HFFc6 (cell line): ENCODE measurements at regions not wholly inside any gene's neighbourhood (a gene's known extent, or its start where the extent isn't known, plus 50 kb on each side); places are given as distances from the start of the nearest gene placed in this dataset.
A peak's percentile ranks its signal among the peaks of the same experiment; 100 is the strongest.

ENCODE experiments used
- DNase-seq: peaks from one replicate; pipeline ENCODE4 v3.0.0-alpha.2; 2018
- H3K27ac Mint-ChIP-seq: 2 replicates; pipeline ENCODE4 v1.8.0; 2020; ENCODE audit warnings: mild to moderate bottlenecking, mixed read lengths
- H3K27me3 Mint-ChIP-seq: 2 replicates; pipeline ENCODE4 v1.8.0; 2021; ENCODE audit warnings: mild to moderate bottlenecking, moderate library complexity, mixed read lengths; ENCODE audit not compliant: insufficient read depth
- H3K36me3 Mint-ChIP-seq: 2 replicates; pipeline ENCODE4 v1.8.0; 2021; ENCODE audit warnings: low read depth, mixed read lengths
- H3K4me1 Mint-ChIP-seq: 2 replicates; pipeline ENCODE4 v1.8.0; 2020; ENCODE audit warnings: low read depth, mixed read lengths
- H3K4me3 Mint-ChIP-seq: 2 replicates; pipeline ENCODE4 v1.8.0; 2020; ENCODE audit warnings: mild to moderate bottlenecking, moderate library complexity, mixed read lengths
- H3K9me3 Mint-ChIP-seq: 2 replicates; pipeline ENCODE4 v1.8.0; 2020; ENCODE audit warnings: mild to moderate bottlenecking, mixed read lengths
- TF ChIP-seq, protein P1 (sequence below): fragments of 200-600 bp; sonication (generic); IDR thresholded peaks from 2 replicates; pipeline ENCODE4 v1.5.0; 2021; ENCODE audit warnings: antibody characterized with exemption, mild to moderate bottlenecking

DNA sequence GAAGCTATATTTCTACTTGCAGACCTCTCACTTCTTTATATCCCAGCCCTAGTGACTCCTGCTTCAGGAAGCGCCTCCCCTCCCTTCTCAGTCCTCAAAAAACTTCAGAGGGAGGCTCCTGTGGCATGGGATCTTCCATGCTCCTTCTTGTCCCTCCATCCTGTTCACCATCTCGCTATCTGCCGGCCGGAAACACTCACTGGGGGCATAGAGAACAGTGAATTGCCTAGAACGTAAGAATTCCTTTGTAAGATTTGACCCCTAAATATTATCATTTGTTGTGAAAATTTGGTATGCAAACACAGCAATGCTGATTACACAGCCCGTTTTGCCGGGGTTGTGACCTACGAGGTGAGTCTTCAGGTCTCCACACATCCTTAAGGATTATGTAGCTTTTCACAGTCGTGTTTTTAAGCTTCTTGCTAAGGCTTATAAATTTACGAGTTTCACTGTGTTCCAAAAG, 218.7 kb upstream of the ATP10A start:
- Mint-ChIP-seq H3K4me3 (peak overlapping the region; percentile 87; the same call in 1 of the 2 replicates), H3K36me3 (no peaks in the 10 kb centered on the region), H3K9me3 (no peaks in the 10 kb centered on the region), H3K4me1 (peaks cover 62% of the 10 kb centered on the region), H3K27ac (peak overlapping the region; percentile 84; the same call in 1 of the 2 replicates), H3K27me3 (peaks cover 3% of the 10 kb centered on the region)
- DNase-seq = no peak
- TF ChIP-seq, protein P1, sequence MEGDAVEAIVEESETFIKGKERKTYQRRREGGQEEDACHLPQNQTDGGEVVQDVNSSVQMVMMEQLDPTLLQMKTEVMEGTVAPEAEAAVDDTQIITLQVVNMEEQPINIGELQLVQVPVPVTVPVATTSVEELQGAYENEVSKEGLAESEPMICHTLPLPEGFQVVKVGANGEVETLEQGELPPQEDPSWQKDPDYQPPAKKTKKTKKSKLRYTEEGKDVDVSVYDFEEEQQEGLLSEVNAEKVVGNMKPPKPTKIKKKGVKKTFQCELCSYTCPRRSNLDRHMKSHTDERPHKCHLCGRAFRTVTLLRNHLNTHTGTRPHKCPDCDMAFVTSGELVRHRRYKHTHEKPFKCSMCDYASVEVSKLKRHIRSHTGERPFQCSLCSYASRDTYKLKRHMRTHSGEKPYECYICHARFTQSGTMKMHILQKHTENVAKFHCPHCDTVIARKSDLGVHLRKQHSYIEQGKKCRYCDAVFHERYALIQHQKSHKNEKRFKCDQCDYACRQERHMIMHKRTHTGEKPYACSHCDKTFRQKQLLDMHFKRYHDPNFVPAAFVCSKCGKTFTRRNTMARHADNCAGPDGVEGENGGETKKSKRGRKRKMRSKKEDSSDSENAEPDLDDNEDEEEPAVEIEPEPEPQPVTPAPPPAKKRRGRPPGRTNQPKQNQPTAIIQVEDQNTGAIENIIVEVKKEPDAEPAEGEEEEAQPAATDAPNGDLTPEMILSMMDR = no peak

DNA sequence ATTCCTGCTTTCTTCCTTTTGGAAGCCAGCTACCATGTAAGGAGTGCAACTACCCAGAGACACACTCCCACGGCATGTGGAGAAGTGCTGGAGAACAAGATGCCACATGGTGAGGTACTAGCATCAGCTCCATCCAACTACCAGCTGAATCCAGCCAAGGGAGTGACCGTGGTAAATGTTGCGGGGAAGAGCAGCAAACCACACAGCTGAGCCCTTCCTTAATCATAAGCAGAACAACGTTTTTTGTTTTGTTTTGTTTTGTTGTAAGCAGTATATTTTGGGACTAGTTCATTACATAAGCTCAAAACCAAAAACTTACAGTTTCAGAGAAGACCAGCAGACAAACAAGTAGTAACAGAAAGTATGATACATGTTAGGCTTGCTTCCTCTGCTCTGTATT, 212.6 kb upstream of the ATP10A start:
- H3K9me3 Mint-ChIP-seq = no peaks in the 10 kb centered on the region
- TF ChIP-seq, protein P1 = no peak
- peaks cover 21% of the 10 kb centered on the region for H3K4me1 Mint-ChIP-seq
- no peak overlapping the region for H3K4me3 Mint-ChIP-seq
- H3K27me3 Mint-ChIP-seq = peaks cover 8% of the 10 kb centered on the region
- no peak overlapping the region for H3K27ac Mint-ChIP-seq
- DNase-seq = no peak
- H3K36me3 Mint-ChIP-seq = no peaks in the 10 kb centered on the region

DNA sequence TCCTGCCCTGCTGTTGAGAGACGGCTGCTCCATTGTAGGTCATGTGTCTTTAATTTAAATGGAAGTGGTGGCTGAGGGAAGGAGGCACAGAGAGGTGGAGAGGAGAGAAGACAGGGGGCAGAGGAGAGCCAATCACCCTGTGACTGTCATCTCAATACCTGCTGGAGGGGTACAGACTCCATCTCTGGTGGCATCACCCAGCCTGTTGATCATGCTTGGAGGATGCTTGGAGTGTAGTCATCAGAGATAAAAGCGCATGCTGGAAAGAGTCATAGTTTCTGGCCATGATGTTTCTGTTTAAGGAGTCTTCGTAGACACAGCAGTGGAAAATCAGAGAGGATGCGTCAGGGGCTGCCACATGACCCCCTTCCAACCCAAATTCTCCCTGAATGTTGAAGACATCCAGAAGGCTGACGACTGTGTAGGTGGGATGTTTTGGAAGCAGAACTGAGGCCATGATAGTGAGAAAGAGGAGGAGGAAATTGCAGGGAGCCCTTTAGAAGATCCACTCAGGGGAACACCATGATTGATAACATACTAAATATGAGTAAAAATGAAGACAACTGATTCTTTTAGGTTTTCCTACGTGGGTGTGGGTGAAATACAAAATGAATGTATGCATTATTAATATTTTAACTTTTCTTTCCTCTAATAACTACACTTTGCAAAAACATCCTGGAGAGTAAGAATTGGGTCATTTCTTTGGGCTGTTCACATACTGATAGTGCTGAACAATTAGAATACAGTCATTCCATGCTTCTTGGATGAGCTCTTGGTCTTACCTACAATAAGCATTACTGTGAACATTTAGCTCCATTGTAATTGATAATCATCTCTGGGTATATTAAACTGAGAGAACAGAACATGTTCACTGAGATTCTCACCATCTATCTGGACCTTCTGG, 210.6 kb upstream of the ATP10A start:
- Mint-ChIP-seq H3K27ac (no peak overlapping the region), H3K9me3 (no peaks in the 10 kb centered on the region), H3K4me3 (no peak overlapping the region), H3K36me3 (no peaks in the 10 kb centered on the region), H3K4me1 (peaks cover 11% of the 10 kb centered on the region), H3K27me3 (peaks cover 10% of the 10 kb centered on the region)
- no peak for DNase-seq
- TF ChIP-seq, protein P1 = 0 out of 2 replicates have a peak, but pooled peaks have one; percentile 27

DNA sequence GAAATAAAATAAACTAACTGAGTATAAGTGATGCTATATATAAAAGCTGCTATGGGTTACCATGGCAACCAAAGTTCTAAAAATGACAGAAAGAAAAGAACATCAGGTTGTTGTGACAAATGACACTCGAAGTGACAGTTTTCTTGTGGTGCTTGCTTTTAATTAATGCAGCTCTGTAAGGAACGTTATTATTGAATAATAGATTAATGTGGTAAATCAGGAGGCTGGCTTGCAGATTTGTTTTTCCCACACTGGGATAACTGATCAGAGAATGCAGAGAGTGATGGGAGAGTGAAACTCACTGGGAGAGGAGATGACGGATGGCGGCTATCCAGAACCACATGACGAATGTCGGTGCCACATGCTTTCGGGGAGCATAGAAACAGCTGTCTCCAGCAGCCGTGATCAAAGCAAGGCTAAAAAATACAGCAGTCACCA, 207.0 kb upstream of the ATP10A start:
- no peak for DNase-seq
- peaks cover 18% of the 10 kb centered on the region for H3K27me3 Mint-ChIP-seq
- TF ChIP-seq, protein P1 = no peak
- no peak overlapping the region for H3K27ac Mint-ChIP-seq
- H3K9me3 Mint-ChIP-seq = no peaks in the 10 kb centered on the region
- H3K4me1 Mint-ChIP-seq = peaks cover 16% of the 10 kb centered on the region; the same call in 1 of the 2 replicates
- H3K4me3 Mint-ChIP-seq = no peak overlapping the region
- no peaks in the 10 kb centered on the region for H3K36me3 Mint-ChIP-seq

DNA sequence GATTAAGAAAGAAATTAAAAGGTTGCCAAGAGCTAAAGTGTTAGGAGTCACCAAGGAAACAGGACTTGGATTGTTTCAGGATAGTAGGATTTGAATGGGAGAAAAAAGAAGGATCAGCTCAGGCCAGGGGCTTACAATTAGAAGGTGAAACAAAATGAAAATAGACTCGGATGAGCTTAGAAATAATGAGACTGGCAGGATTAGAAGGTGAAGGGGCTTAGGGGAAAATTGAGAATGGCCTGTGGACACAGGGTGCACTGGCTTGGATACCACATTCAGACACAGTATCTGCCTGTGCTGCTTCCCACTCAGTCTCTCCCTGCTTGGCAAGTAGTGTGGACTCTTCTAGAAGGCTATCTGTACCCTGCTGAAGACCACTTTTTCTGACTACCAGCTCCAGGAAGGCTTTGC, 206.1 kb upstream of the ATP10A start:
- H3K4me3 Mint-ChIP-seq = no peak overlapping the region
- H3K4me1 Mint-ChIP-seq = peaks cover 16% of the 10 kb centered on the region; the same call in 1 of the 2 replicates
- TF ChIP-seq, protein P1 = no peak
- H3K9me3 Mint-ChIP-seq = no peaks in the 10 kb centered on the region
- H3K27me3 Mint-ChIP-seq = peaks cover 22% of the 10 kb centered on the region
- DNase-seq = no peak
- no peak overlapping the region for H3K27ac Mint-ChIP-seq
- no peaks in the 10 kb centered on the region for H3K36me3 Mint-ChIP-seq
